ENCODE measurements at regions not wholly inside any gene's neighbourhood (a gene's known extent, or its start where the extent isn't known, plus 50 kb on each side); places are given as distances from the start of the nearest gene placed in this dataset.

DNA sequence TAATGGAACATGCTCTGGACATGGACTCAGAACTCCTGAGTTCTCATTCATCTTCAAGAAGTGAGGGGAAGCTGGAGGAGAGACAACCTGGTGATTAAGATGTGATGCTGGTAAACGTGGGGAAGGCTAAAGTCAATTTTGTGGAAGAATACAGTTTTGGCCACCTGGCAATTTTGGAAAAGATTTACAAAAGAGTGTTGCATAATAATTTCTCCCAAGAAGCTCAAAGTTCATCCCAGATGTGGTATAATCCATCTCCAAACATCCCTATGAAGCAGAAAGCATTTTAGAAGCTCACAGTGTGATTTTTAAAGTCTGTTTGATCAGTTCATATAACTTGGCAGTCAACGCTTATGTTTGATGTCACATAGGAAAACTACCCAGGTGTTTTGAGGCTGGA, 208.7 kb downstream of the LMX1A start:
- no peaks in the 10 kb centered on the region for H3K27me3 ChIP-seq
- DNase-seq: no peak
- H3K4me1 ChIP-seq (ENCODE audit: insufficient read depth): no peaks in the 10 kb centered on the region
- no peak overlapping the region for H3K4me3 ChIP-seq
- no peak for TF ChIP-seq EP300 (IDR thresholded peaks at IDR 0.05)
- H3K27ac ChIP-seq: no peak overlapping the region
- 53 to 64% (median 54%) methylated on average over 2 of the region's 2 CpGs for WGBS, 3 donors
- intact Hi-C loops (cut with DNase I): no loop called here
- no peaks in the 10 kb centered on the region for H3K9me3 ChIP-seq
- no peaks in the 10 kb centered on the region for H3K36me3 ChIP-seq

- intact Hi-C loops (cut with DNase I): no loop called here
- Histone ChIP-seq H3K9me3 (no peaks in the 10 kb centered on the region), H3K4me3 (no peak overlapping the region), H3K27me3 (no peaks in the 10 kb centered on the region), H3K36me3 (no peaks in the 10 kb centered on the region), H3K27ac (no peak overlapping the region), H3K4me1 (ENCODE audit: insufficient read depth) (no peaks in the 10 kb centered on the region)
- DNase-seq: no peak
- 16 to 19% (median 17%) methylated on average over 12 of the region's 12 CpGs for WGBS, 3 donors
- TF ChIP-seq CTCF (IDR thresholded peaks at IDR 0.05) (no peak), EP300 (IDR thresholded peaks at IDR 0.05) (no peak), POLR2A (IDR thresholded peaks at IDR 0.05) (no peak)
Observed at GRCh38 chr1:165144757-165145397, 211.6 kb downstream of the LMX1A start.

GRCh38 chr1:165143437-165144065, 213.0 kb downstream of the LMX1A start:
- 51 to 64% (median 59%) methylated on average over 4 of the region's 4 CpGs for WGBS, 3 donors
- DNase-seq: no peak
- intact Hi-C loops (cut with DNase I): no loop called here
- no peaks in the 10 kb centered on the region for H3K27me3 ChIP-seq
- no peak overlapping the region for H3K27ac ChIP-seq
- no peaks in the 10 kb centered on the region for H3K9me3 ChIP-seq
- no peaks in the 10 kb centered on the region for H3K36me3 ChIP-seq
- TF ChIP-seq EP300 (IDR thresholded peaks at IDR 0.05): no peak
- no peak for TF ChIP-seq CTCF (IDR thresholded peaks at IDR 0.05)
- no peak for TF ChIP-seq POLR2A (IDR thresholded peaks at IDR 0.05)
- no peak overlapping the region for H3K4me3 ChIP-seq
- no peaks in the 10 kb centered on the region for H3K4me1 ChIP-seq (ENCODE audit: insufficient read depth)

DNA sequence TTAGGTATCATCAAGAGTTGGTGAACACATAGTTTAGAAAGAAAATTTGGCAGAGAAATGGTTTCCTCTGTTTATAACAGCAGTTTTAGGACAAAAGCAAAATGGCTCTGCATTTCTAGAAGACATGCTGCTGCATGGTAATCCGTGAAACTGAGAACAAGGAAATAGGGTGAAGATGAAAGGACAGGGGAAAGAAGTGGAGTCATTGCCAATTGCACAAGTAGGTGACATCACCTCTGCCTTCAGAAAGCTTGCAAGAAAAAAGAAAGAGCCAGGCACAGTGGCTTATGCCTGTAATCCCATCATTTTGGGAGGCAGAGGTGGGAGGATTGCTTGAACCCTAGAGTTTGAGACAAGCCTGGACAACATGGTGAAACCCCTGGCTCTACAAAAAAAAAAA, 217.6 kb downstream of the LMX1A start:
- intact Hi-C loops (cut with DNase I): no loop called here
- no peaks in the 10 kb centered on the region for H3K4me1 ChIP-seq (ENCODE audit: insufficient read depth)
- H3K27ac ChIP-seq: no peak overlapping the region
- TF ChIP-seq POLR2A (IDR thresholded peaks at IDR 0.05) (no peak), CTCF (IDR thresholded peaks at IDR 0.05) (no peak), EP300 (IDR thresholded peaks at IDR 0.05) (no peak)
- H3K4me3 ChIP-seq: no peak overlapping the region
- WGBS, 3 donors: 65 to 73% (median 67%) methylated on average over 1 of the region's 1 CpG
- H3K36me3 ChIP-seq: no peaks in the 10 kb centered on the region
- no peaks in the 10 kb centered on the region for H3K9me3 ChIP-seq
- DNase-seq: no peak
- no peaks in the 10 kb centered on the region for H3K27me3 ChIP-seq

DNA sequence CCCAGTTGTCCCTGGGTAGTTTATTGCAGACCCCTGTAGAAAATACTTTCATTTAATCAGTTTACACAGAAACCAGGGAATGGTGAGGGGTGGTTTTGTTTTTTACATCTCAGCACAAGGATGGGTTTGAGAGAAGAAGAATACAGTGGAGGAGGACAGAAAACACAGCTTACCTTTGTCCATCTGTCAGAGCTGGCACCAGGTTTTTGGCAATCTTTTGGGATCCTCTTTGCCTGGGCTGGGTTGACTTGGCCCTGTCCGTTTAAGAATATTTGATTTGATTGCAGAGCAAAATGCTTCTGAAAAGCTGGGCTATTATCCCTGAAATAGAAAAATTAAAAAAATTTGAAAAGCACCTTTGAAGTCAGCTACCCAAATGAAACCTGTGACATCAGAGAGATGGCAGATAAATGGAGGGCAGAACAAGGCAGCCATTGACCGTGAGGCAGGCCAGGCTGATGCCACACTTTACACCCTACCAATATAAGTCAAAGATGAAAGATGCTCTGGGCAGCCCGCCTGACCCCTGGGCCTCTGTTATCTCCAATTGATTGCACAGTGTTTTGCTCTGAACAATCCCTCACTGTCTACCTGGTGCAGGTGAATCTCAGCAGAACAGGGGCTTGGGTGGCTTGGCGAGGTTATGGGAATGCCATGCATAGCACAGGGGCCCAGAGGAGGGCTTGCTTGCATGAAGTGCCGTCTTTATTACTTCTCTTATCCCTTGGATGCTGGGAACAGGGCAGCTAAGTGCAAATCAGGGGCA, 218.8 kb downstream of the LMX1A start:
- TF ChIP-seq CTCF (IDR thresholded peaks at IDR 0.05) (no peak), EP300 (IDR thresholded peaks at IDR 0.05) (no peak), POLR2A (IDR thresholded peaks at IDR 0.05) (no peak)
- H3K9me3 ChIP-seq: no peaks in the 10 kb centered on the region
- no peaks in the 10 kb centered on the region for H3K4me1 ChIP-seq (ENCODE audit: insufficient read depth)
- H3K36me3 ChIP-seq: no peaks in the 10 kb centered on the region
- H3K4me3 ChIP-seq: no peak overlapping the region
- 59 to 75% (median 64%) methylated on average over 5 of the region's 5 CpGs for WGBS, 3 donors
- no peak overlapping the region for H3K27ac ChIP-seq
- no peaks in the 10 kb centered on the region for H3K27me3 ChIP-seq
- intact Hi-C loops (cut with DNase I): no loop called here
- no peak for DNase-seq
